ENCODE measurements at regions not wholly inside any gene's neighbourhood (a gene's known extent, or its start where the extent isn't known, plus 50 kb on each side); places are given as distances from the start of the nearest gene placed in this dataset.

GRCh38 chr6:144811140-144811539 lies 526.0 kb downstream of the UTRN start:
- TF ChIP-seq CTCF (IDR thresholded peaks at IDR 0.05) (no peak), POLR2A (IDR thresholded peaks at IDR 0.05) (no peak)
- Histone ChIP-seq H3K9me3 (no peaks in the 10 kb centered on the region), H3K27me3 (no peaks in the 10 kb centered on the region), H3K36me3 (ENCODE audit: low read depth, missing control alignments) (no peaks in the 10 kb centered on the region), H3K4me1 (no peaks in the 10 kb centered on the region), H3K4me3 (no peak overlapping the region), H3K27ac (no peak overlapping the region)
- no peak for DNase-seq
- 79 to 82% methylated on average over 5 of the region's 5 CpGs for WGBS, 2 donors
- intact Hi-C loops (cut with DNase I; ENCODE audit: low total_unique reads) = no loop called here

- H3K27ac ChIP-seq = no peak overlapping the region
- H3K4me3 ChIP-seq = no peak overlapping the region
- no peaks in the 10 kb centered on the region for H3K9me3 ChIP-seq
- no peak for TF ChIP-seq CTCF (IDR thresholded peaks at IDR 0.05)
- no peak for TF ChIP-seq POLR2A (IDR thresholded peaks at IDR 0.05)
- no peaks in the 10 kb centered on the region for H3K27me3 ChIP-seq
- intact Hi-C loops (cut with DNase I; ENCODE audit: low total_unique reads) = no loop called here
- no peaks in the 10 kb centered on the region for H3K4me1 ChIP-seq
- DNase-seq = no peak
- H3K36me3 ChIP-seq (ENCODE audit: low read depth, missing control alignments) = no peaks in the 10 kb centered on the region
- WGBS, 2 donors = 90 to 98% methylated on average over 1 of the region's 1 CpG
These were observed 531.8 kb downstream of the UTRN start for GRCh38 chr6:144816936-144817335.

GRCh38 chr6:144820270-144820669 lies 535.1 kb downstream of the UTRN start:
- Histone ChIP-seq H3K4me1 (no peaks in the 10 kb centered on the region), H3K27me3 (no peaks in the 10 kb centered on the region), H3K36me3 (ENCODE audit: low read depth, missing control alignments) (no peaks in the 10 kb centered on the region), H3K4me3 (no peak overlapping the region), H3K27ac (no peak overlapping the region), H3K9me3 (no peaks in the 10 kb centered on the region)
- DNase-seq = no peak
- 79 to 85% methylated on average over 1 of the region's 1 CpG for WGBS, 2 donors
- no peak for TF ChIP-seq POLR2A (IDR thresholded peaks at IDR 0.05)
- TF ChIP-seq CTCF (IDR thresholded peaks at IDR 0.05) = no peak
- intact Hi-C loops (cut with DNase I; ENCODE audit: low total_unique reads) = no loop called here

- no peak overlapping the region for H3K4me3 ChIP-seq
- no peaks in the 10 kb centered on the region for H3K4me1 ChIP-seq
- TF ChIP-seq CTCF (IDR thresholded peaks at IDR 0.05) (no peak), POLR2A (IDR thresholded peaks at IDR 0.05) (no peak)
- no peaks in the 10 kb centered on the region for H3K9me3 ChIP-seq
- no peak overlapping the region for H3K27ac ChIP-seq
- WGBS, 2 donors = 53 to 70% methylated on average over 4 of the region's 4 CpGs
- H3K27me3 ChIP-seq = no peaks in the 10 kb centered on the region
- H3K36me3 ChIP-seq (ENCODE audit: low read depth, missing control alignments) = no peaks in the 10 kb centered on the region
- no peak for DNase-seq
- intact Hi-C loops (cut with DNase I; ENCODE audit: low total_unique reads) = no loop called here
These were observed 538.0 kb downstream of the UTRN start for GRCh38 chr6:144823131-144823530.

- TF ChIP-seq POLR2A (IDR thresholded peaks at IDR 0.05) (no peak), CTCF (IDR thresholded peaks at IDR 0.05) (no peak)
- DNase-seq = no peak
- Histone ChIP-seq H3K27ac (no peak overlapping the region), H3K27me3 (no peaks in the 10 kb centered on the region), H3K36me3 (ENCODE audit: low read depth, missing control alignments) (no peaks in the 10 kb centered on the region), H3K4me1 (no peaks in the 10 kb centered on the region), H3K4me3 (no peak overlapping the region), H3K9me3 (no peaks in the 10 kb centered on the region)
- intact Hi-C loops (cut with DNase I; ENCODE audit: low total_unique reads) = no loop called here
These were observed 538.9 kb downstream of the UTRN start for GRCh38 chr6:144824018-144824417.
